Body of pancreas (tissue), 4 donors: ENCODE measurements at regions not wholly inside any gene's neighbourhood (a gene's known extent, or its start where the extent isn't known, plus 50 kb on each side); places are given as distances from the start of the nearest gene placed in this dataset.

Experiments
- ATAC-seq: fragments of 150-250 bp; one replicate; pipeline ENCODE4 v1.9.1; 2016
- DNase-seq, 4 donors: peaks; one replicate each; pipeline ENCODE4 v3.0.0-alpha.2; 2019
- H3K27ac ChIP-seq, 4 donors: fragments of 200-600 bp; sonication (generic); 1 replicate in 3 of 4; 2 replicates in 1 of 4; pipeline versions ENCODE4 v1.5.1 to v1.6.1; 2016 to 2019; ENCODE audit warnings: mild to moderate bottlenecking in 1 of 4, mixed read lengths in 1 of 4, moderate library complexity in 1 of 4
- H3K27me3 ChIP-seq, 2 donors: fragments of 200-600 bp; sonication (generic); one replicate each; pipeline ENCODE4 v1.6.0; 2016; ENCODE audit warnings: mild to moderate bottlenecking in 1 of 2
- H3K36me3 ChIP-seq, 2 donors: fragments of 200-600 bp; sonication (generic); replicated peaks in 1 of 2; 2 replicates each; pipeline ENCODE4 v1.5.1; 2016; ENCODE audit warnings: low read depth in 2 of 2; ENCODE audit not compliant: insufficient read depth in 1 of 2
- H3K4me1 ChIP-seq: fragments of 200-600 bp; sonication (generic); one replicate; pipeline ENCODE4 v1.6.0; 2016
- H3K4me3 ChIP-seq, 2 donors: fragments of 200-600 bp; sonication (generic); 1 replicate in 1 of 2; 2 replicates in 1 of 2; pipeline ENCODE4 v1.5.1; 2016 to 2019
- H3K9me3 ChIP-seq, 3 donors: fragments of 200-600 bp; sonication (generic); 1 replicate in 2 of 3; 2 replicates in 1 of 3; pipeline ENCODE4 v1.5.1; 2016
- POLR2A ChIP-seq, 3 donors: fragments of 450-650 bp; IDR thresholded peaks; one replicate each; pipeline ENCODE4 v1.6.1; 2016; ENCODE audit warnings: antibody characterized with exemption in 3 of 3, mild to moderate bottlenecking in 2 of 3
- WGBS, 2 donors: methylation state at CpG; one replicate each; pipeline ENCODE4 v1.1.5; 2017; 5-methylcytosine and 5-hydroxymethylcytosine counted together
- intact Hi-C: fragments of 100-400 bp; cut with DNase I; formaldehyde crosslinking; loops from one replicate; pipeline ENCODE4 v1.15.1; 2023
- TF ChIP-seq, protein P1 (sequence below), 7 experiments: fragments of 450-650 bp in 4 of 7; fragments of 200-600 bp in 3 of 7; sonication (generic) in 3 of 7; IDR thresholded peaks; one replicate each; pipeline ENCODE4 v1.5.1; 2016 to 2019; ENCODE audit warnings: antibody characterized with exemption in 7 of 7

DNA sequence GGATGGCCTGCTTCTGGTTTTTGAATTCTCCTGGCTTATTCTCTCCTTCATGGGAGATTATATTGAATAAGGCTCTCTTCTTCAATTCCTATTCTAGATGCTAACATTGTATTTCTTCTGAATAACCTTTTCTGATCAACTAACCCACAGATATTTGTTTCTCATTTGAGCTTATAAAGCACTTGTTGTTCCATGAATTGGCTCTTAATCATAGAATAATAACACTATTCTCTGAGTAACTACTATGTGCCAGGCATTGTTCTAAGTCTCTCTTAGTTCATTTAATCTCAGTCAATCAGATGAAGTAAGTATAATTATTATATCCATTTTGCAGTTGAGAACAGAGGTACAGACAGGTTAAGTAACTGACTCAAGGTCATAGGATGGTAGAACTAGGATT lies 136.3 kb upstream of the MLIP start:
- intact Hi-C loops, result no loop called here
- no peaks in the 10 kb centered on the region for H3K4me1 ChIP-seq
- H3K9me3 ChIP-seq, result no peaks in the 10 kb centered on the region
- H3K27ac ChIP-seq, result no peak overlapping the region
- no peak for DNase-seq
- H3K27me3 ChIP-seq, result no peaks in the 10 kb centered on the region
- H3K36me3 ChIP-seq, result no peaks in the 10 kb centered on the region
- ATAC-seq, result no peak
- no peak overlapping the region for H3K4me3 ChIP-seq
- TF ChIP-seq, protein P1, sequence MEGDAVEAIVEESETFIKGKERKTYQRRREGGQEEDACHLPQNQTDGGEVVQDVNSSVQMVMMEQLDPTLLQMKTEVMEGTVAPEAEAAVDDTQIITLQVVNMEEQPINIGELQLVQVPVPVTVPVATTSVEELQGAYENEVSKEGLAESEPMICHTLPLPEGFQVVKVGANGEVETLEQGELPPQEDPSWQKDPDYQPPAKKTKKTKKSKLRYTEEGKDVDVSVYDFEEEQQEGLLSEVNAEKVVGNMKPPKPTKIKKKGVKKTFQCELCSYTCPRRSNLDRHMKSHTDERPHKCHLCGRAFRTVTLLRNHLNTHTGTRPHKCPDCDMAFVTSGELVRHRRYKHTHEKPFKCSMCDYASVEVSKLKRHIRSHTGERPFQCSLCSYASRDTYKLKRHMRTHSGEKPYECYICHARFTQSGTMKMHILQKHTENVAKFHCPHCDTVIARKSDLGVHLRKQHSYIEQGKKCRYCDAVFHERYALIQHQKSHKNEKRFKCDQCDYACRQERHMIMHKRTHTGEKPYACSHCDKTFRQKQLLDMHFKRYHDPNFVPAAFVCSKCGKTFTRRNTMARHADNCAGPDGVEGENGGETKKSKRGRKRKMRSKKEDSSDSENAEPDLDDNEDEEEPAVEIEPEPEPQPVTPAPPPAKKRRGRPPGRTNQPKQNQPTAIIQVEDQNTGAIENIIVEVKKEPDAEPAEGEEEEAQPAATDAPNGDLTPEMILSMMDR (IDR thresholded peaks at IDR 0.05), result no peak
- no peak for TF ChIP-seq POLR2A (IDR thresholded peaks at IDR 0.05)

DNA sequence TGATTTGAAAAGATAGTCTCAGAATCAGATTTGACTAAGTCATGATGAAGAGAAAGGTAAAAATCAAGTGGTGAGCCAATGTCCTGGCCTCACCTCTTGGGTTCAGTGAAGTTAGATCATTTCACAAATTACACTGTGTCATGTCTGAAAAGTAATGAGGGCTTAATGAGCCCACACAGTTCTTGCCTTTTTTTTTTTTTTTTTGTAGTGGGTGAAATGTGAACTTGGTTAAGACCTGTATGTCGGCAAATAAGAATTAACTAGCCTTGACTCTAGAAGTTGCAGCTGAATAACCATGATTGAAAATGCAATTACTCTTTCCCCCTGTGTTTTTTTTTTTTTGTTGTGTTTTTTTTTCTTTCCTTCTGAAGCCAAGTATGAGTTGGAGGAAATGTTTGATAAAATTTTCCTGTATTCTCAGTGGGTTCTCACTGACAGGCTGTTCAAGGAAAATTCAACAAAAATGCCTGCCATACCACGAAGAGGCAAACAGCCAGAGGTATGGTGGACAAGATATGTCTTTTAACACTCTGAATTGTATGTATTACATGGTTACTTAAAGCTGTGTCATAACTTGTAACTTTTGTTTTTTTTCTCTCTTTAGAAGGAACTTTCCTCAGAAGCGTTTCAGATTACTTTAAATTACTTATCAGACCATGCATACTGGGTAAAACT lies 135.2 kb upstream of the MLIP start:
- no peak for ATAC-seq
- no peak overlapping the region for H3K4me3 ChIP-seq
- TF ChIP-seq POLR2A (IDR thresholded peaks at IDR 0.05), result no peak
- TF ChIP-seq, protein P1 (IDR thresholded peaks at IDR 0.05), result no peak

DNA sequence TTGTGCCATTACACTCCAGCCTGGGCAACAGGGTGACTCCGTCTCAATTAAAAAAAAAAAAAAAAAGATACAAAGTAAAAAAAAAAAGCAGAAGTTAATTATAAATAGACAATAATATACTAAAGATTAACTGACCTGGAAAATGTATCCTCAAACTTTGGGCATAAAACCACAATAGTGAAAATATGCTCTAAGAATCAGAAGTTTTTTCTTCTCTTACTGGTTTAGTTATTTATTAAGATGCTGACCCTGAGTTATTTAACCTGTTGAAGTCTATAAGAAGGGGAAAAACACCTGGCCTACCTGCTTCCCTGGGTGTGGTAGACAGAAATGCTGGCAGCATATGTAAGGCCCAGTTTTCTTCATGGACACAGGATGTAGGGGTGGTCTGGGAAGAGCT lies 133.7 kb upstream of the MLIP start:
- intact Hi-C loops, result no loop called here

More for the DNA sequence above, 135.2 kb upstream of the MLIP start:
- Histone ChIP-seq H3K27me3 (no peaks in the 10 kb centered on the region), H3K27ac (no peak overlapping the region), H3K36me3 (no peaks in the 10 kb centered on the region), H3K4me1 (no peaks in the 10 kb centered on the region), H3K9me3 (no peaks in the 10 kb centered on the region)
- 46 to 62% methylated on average over 3 of the region's 3 CpGs for WGBS, 2 donors
- no peak for DNase-seq
- intact Hi-C loops, result no loop called here

DNA sequence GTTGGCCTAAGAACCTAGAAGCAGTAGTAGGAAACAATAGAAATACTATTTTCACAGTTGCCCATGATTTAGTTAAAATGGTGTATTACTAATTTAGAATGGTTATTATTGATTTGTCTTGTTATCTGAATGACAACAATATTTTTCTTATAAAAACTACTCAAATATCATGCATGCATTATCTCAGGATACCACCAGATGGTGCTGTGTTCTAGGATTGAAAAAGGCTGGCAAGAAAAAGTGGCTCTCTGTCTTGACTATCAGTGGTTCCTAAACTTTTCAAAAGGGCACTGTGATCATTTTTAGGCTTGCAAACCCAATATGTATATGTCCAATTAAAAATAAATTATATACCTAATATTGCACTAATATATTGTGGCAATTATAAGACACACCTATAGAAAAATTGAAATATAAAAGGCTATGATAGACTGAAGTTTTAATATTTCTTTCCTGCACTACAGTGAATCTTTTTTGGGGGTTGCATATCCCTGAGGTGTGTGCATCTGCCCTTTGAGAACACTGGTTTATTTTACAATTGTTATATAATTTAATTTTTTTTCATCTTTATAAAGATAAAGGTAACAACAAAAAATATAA lies 131.7 kb upstream of the MLIP start:
- TF ChIP-seq, protein P1 (IDR thresholded peaks at IDR 0.05), result peak; percentile 44 to 84 (median 66)
- TF ChIP-seq POLR2A (IDR thresholded peaks at IDR 0.05), result no peak
- Histone ChIP-seq H3K27me3 (no peaks in the 10 kb centered on the region), H3K4me3 (no peak overlapping the region), H3K4me1 (no peaks in the 10 kb centered on the region), H3K36me3 (no peaks in the 10 kb centered on the region), H3K27ac (no peak overlapping the region), H3K9me3 (no peaks in the 10 kb centered on the region)
- no peak for ATAC-seq
- DNase-seq, result peak in 1 of 4 donors; percentile 12
- intact Hi-C loops, result loop anchor here (10.0 kb wide), 1 partner anchor 1265 kb away; no protein-coding TSS in a partner anchor

More for the DNA sequence above, 133.7 kb upstream of the MLIP start:
- Histone ChIP-seq H3K27me3 (no peaks in the 10 kb centered on the region), H3K4me1 (no peaks in the 10 kb centered on the region), H3K36me3 (no peaks in the 10 kb centered on the region), H3K9me3 (no peaks in the 10 kb centered on the region), H3K4me3 (no peak overlapping the region), H3K27ac (no peak overlapping the region)
- WGBS, 2 donors, result 36 to 55% methylated on average over 1 of the region's 1 CpG
- TF ChIP-seq POLR2A (IDR thresholded peaks at IDR 0.05), result no peak
- TF ChIP-seq, protein P1 (IDR thresholded peaks at IDR 0.05), result no peak
- no peak for DNase-seq
- no peak for ATAC-seq
